ENCODE measurements at regions not wholly inside any gene's neighbourhood (a gene's known extent, or its start where the extent isn't known, plus 50 kb on each side); places are given as distances from the start of the nearest gene placed in this dataset.

- TF ChIP-seq CTCF (IDR thresholded peaks at IDR 0.05; ENCODE audit: insufficient read depth, low read depth, low read length) = peak; percentile 15
- no peak for TF ChIP-seq EZH2 (IDR thresholded peaks at IDR 0.05; ENCODE audit: insufficient read depth, low read length)
- H3K4me3 ChIP-seq (ENCODE audit: insufficient read depth, low read depth, low read length) = no peak overlapping the region
- no peak for FAIRE-seq
- no peaks in the 10 kb centered on the region for H3K27me3 ChIP-seq (ENCODE audit: insufficient read depth, low read length)
- H2AFZ ChIP-seq (ENCODE audit: low read depth, low read length) = no peak overlapping the region
- no peak overlapping the region for H3K4me3 Mint-ChIP-seq (ENCODE audit: unreplicated experiment)
- no peak overlapping the region for H3K27ac Mint-ChIP-seq (ENCODE audit: unreplicated experiment)
- no peak overlapping the region for H3K4me2 ChIP-seq (ENCODE audit: low read length)
- DNase-seq (ENCODE audit: low read depth) = no peak
- no peaks in the 10 kb centered on the region for H3K36me3 Mint-ChIP-seq (ENCODE audit: low read depth, unreplicated experiment)
- no peaks in the 10 kb centered on the region for H3K4me1 ChIP-seq (ENCODE audit: insufficient read depth, low read length)
- no peak overlapping the region for H3K27ac ChIP-seq (ENCODE audit: low read depth, low read length)
- no peak overlapping the region for H3K9ac ChIP-seq (ENCODE audit: low read length)
- no peaks in the 10 kb centered on the region for H3K36me3 ChIP-seq (ENCODE audit: insufficient read depth, low read length)
- H3K79me2 ChIP-seq (ENCODE audit: insufficient read depth, low read length) = no peaks in the 10 kb centered on the region
- no peaks in the 10 kb centered on the region for H3K4me1 Mint-ChIP-seq (ENCODE audit: low read depth, unreplicated experiment)
- no peaks in the 10 kb centered on the region for H3K9me3 ChIP-seq (ENCODE audit: insufficient read depth, low read depth, low read length)
- H4K20me1 ChIP-seq (ENCODE audit: insufficient read depth, low read length) = no peaks in the 10 kb centered on the region
- H3K27me3 Mint-ChIP-seq (ENCODE audit: low read depth, unreplicated experiment) = no peaks in the 10 kb centered on the region
- H3K9me3 Mint-ChIP-seq (ENCODE audit: unreplicated experiment) = peaks cover 1% of the 10 kb centered on the region
Measured at GRCh38 chr4:106522839-106523238, 154.3 kb upstream of the GIMD1 start.

- no peaks in the 10 kb centered on the region for H3K9me3 Mint-ChIP-seq (ENCODE audit: unreplicated experiment)
Measured at GRCh38 chr4:106512706-106513105, 144.1 kb upstream of the GIMD1 start.

More at GRCh38 chr4:106512706-106513105, 144.1 kb upstream of the GIMD1 start:
- H3K27me3 ChIP-seq (ENCODE audit: insufficient read depth, low read length) = no peaks in the 10 kb centered on the region
- no peaks in the 10 kb centered on the region for H3K9me3 ChIP-seq (ENCODE audit: insufficient read depth, low read depth, low read length)
- H3K36me3 Mint-ChIP-seq (ENCODE audit: low read depth, unreplicated experiment) = no peaks in the 10 kb centered on the region
- H4K20me1 ChIP-seq (ENCODE audit: insufficient read depth, low read length) = no peaks in the 10 kb centered on the region
- no peak overlapping the region for H3K9ac ChIP-seq (ENCODE audit: low read length)
- no peak overlapping the region for H2AFZ ChIP-seq (ENCODE audit: low read depth, low read length)
- no peaks in the 10 kb centered on the region for H3K36me3 ChIP-seq (ENCODE audit: insufficient read depth, low read length)
- H3K4me2 ChIP-seq (ENCODE audit: low read length) = no peak overlapping the region
- no peak overlapping the region for H3K27ac ChIP-seq (ENCODE audit: low read depth, low read length)
- TF ChIP-seq CTCF (IDR thresholded peaks at IDR 0.05; ENCODE audit: insufficient read depth, low read depth, low read length) (no peak), EZH2 (IDR thresholded peaks at IDR 0.05; ENCODE audit: insufficient read depth, low read length) (no peak)
- no peak for DNase-seq (ENCODE audit: low read depth)
- no peak overlapping the region for H3K27ac Mint-ChIP-seq (ENCODE audit: unreplicated experiment)
- no peaks in the 10 kb centered on the region for H3K4me1 Mint-ChIP-seq (ENCODE audit: low read depth, unreplicated experiment)
- FAIRE-seq = no peak
- no peak overlapping the region for H3K4me3 Mint-ChIP-seq (ENCODE audit: unreplicated experiment)
- no peaks in the 10 kb centered on the region for H3K4me1 ChIP-seq (ENCODE audit: insufficient read depth, low read length)
- no peak overlapping the region for H3K4me3 ChIP-seq (ENCODE audit: insufficient read depth, low read depth, low read length)
- no peaks in the 10 kb centered on the region for H3K79me2 ChIP-seq (ENCODE audit: insufficient read depth, low read length)
- no peaks in the 10 kb centered on the region for H3K27me3 Mint-ChIP-seq (ENCODE audit: low read depth, unreplicated experiment)

All from astrocyte (in vitro differentiated cells and primary cell).